ENCODE measurements at regions not wholly inside any gene's neighbourhood (a gene's known extent, or its start where the extent isn't known, plus 50 kb on each side); places are given as distances from the start of the nearest gene placed in this dataset.

DNA sequence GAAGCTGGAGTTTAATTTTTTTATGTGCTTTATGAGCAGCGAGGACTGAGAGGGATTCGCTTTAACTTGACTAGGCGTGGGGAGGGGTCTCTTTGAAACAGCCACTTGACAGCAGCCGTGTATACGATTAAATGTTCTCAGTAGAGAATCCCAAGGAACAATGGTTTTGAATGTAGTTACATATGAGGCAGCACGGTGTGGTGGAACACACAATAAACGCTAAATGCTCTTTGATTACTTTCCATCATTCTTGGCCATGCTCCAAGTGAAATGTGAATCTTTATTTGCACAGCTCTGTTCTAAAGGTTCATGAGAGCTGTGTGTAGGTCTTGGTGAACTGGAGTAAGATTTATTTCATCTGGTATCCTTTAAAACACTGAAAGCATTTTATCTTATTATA lies 251.4 kb upstream of the TGFBR2 start:
- no peak for DNase-seq (ENCODE audit: low read depth in 2 of 2)

DNA sequence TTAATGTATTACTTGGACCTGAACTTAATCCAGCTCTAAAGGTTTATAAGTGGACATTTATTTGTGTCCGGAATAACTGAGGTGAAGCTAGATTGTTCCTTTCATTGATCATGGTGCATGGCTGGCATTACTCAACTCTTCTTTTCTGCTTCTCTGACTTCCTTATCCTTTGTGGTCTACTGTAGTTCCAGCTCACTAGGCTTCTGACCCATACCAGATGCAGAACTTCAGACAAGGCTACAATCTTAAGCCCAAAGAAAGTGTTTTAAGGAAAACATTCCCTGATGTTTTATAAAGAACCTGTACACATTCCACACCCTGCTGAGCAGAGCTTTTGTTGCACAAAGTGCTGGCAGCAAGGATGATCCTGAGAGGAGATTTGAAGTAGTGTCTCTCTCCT lies 250.8 kb upstream of the TGFBR2 start:
- DNase-seq (ENCODE audit: low read depth in 2 of 2), result no peak

GRCh38 chr3:30356866-30357753 lies 249.3 kb upstream of the TGFBR2 start:
- DNase-seq (ENCODE audit: low read depth in 2 of 2), result no peak

DNA sequence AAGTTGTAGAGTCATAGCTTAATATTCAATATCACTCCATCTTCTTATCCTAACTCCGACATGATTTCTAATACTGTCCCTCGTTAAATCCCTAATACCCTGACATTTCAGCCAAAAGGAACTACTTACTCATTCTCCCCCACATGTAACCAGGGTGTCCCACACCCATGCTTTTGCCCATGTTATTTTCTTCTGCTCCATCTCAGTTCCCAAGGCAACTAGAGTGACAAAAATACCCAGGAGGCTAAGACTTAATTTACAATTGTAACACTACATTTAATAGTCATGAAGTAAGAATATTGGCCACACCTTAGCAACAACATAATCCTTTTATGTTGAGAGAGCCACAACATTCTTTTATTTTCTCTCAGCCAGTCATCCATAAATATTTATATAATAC lies 248.5 kb upstream of the TGFBR2 start:
- DNase-seq (ENCODE audit: low read depth in 2 of 2), result no peak

DNA sequence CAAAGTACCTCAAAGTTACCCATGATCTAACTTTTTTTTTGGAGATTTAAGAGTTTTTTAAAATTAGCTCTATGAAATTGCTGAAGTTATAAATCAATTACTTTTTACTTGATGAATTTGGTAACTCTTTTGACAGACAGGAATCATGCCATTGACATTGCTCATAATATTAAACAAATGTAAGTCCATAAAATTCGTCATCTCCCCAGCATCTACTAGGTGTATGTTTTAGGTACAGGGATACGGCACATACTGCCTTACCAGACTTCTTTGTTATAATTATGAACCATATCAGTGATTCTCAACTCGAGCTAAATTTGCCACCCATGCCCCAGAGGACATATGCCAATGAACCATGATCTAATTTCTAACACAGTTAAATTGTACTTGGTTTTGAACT lies 247.5 kb upstream of the TGFBR2 start:
- no peak for DNase-seq (ENCODE audit: low read depth in 2 of 2)

DNA sequence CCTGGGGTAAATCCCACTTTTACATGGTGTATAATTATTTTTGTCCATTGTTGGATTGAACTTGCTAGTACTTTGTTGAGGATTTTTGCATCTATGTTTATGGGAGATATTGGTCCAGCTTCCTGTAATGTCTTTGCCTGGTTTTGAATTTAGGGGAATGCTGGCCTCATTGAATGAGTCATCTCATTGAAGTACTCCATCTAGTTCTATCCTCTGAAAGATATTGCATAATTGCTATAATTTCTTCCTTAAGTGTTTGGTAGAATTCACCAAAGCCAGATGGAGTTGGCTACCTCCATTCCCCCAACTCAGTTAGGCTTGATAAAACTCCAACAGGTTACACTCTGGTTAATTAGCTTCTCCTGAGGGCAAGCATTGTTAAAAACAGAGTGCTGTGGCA lies 237.4 kb upstream of the TGFBR2 start:
- peak; percentile 82 to 84 for DNase-seq (ENCODE audit: low read depth in 2 of 2)

- peak; percentile 42 to 60 for DNase-seq (ENCODE audit: low read depth in 2 of 2)
Observed at GRCh38 chr3:30370681-30371271, 235.6 kb upstream of the TGFBR2 start.

- DNase-seq (ENCODE audit: low read depth in 2 of 2), result no peak
Observed at GRCh38 chr3:30372837-30373236, 233.6 kb upstream of the TGFBR2 start.

DNA sequence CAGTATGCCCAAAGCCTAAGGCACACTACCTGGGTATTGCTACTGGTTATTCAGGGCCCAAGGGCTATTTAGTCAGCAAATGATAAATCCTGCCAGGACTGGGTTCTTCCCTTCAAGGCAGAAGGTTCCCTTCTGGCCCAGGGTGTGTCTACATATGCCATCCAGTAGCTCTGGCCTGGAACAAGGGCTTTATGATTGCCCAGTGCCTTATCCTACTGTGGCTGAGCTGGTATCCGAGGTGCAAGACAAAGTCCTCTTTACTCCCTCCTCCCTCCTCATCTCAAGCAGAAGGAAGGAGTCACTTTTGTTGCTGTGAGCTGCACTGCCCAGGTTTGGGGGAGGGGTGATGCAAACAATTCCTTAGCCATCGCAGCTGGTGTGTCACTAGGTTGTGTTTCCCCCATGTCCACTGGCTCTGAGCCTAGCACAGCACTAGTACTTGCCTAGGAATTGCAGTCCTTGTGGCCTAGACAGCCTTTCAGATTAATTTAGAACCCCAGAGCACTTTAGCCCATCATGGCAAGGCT lies 221.8 kb upstream of the TGFBR2 start:
- no peak for DNase-seq (ENCODE audit: low read depth in 2 of 2)

DNA sequence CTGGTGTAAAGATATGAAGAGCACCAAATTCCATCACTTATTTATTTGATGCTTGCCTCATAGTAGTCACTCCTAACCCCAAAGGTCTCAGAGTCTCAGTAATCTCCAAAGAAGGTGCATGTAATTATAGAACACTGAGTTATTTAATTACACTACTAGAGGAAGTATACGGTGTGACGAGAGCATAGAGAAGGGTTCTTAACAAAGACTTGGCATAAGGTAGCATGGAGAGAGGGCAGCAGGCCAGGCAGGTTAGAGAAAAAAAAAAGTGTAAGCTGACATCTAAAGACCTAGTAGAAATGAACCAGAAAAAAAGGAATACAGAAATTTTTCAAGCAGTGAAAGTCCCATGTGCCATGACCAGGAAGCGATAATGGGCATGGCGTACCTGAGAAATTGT lies 213.3 kb upstream of the TGFBR2 start:
- no peak for DNase-seq (ENCODE audit: low read depth in 2 of 2)

- DNase-seq (ENCODE audit: low read depth in 2 of 2), result no peak
Observed at GRCh38 chr3:30397030-30397429, 209.4 kb upstream of the TGFBR2 start.

- DNase-seq (ENCODE audit: low read depth in 2 of 2), result no peak
Observed at GRCh38 chr3:30399394-30400181, 206.8 kb upstream of the TGFBR2 start.

GRCh38 chr3:30400926-30401325 lies 205.5 kb upstream of the TGFBR2 start:
- no peak for DNase-seq (ENCODE audit: low read depth in 2 of 2)

- DNase-seq (ENCODE audit: low read depth in 2 of 2), result peak in 1 of 2 experiments; percentile 2
Observed at GRCh38 chr3:30401971-30402370, 204.4 kb upstream of the TGFBR2 start.

GRCh38 chr3:30407651-30408050 lies 198.8 kb upstream of the TGFBR2 start:
- no peak for DNase-seq (ENCODE audit: low read depth in 2 of 2)

GRCh38 chr3:30408105-30408557 lies 198.3 kb upstream of the TGFBR2 start:
- DNase-seq (ENCODE audit: low read depth in 2 of 2), result no peak

DNA sequence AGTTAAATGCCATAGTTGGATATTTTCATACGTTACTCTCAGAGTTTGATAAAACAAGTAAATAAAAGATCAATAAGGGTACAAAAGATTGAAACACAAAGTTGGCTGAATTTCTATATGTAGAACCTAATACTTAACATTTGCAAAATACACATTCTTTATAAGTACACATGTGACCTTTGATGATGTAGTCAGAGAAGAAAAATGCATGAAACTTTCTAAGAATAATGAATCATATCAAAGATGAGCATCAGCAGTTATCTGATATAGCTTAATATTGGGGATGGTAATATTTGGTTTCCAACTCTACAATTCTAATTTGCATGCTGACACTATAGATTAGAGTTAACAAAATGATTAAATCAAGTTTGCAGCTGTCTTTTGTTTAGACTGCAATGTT lies 188.0 kb upstream of the TGFBR2 start:
- no peak for DNase-seq (ENCODE audit: low read depth in 2 of 2)

DNA sequence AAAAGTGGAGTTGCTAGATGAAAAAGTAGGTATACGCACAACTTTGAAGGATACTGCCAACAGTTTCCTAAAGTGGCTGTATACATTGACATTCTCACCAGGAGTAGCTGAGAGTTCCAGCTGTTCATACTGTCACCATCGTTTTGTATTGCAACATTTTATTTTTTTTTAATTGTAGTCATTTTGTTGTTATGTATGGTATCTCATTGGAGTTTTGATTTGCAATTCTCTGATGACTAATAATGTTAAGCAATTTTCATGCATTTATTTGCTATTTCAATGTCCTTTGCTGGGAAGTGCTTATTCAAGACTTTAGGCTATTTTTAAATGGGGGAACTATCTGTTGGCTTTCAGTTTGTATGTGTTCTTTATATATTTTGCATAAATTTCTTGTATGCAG lies 185.1 kb upstream of the TGFBR2 start:
- DNase-seq (ENCODE audit: low read depth in 2 of 2), result peak; percentile 65 to 72

DNA sequence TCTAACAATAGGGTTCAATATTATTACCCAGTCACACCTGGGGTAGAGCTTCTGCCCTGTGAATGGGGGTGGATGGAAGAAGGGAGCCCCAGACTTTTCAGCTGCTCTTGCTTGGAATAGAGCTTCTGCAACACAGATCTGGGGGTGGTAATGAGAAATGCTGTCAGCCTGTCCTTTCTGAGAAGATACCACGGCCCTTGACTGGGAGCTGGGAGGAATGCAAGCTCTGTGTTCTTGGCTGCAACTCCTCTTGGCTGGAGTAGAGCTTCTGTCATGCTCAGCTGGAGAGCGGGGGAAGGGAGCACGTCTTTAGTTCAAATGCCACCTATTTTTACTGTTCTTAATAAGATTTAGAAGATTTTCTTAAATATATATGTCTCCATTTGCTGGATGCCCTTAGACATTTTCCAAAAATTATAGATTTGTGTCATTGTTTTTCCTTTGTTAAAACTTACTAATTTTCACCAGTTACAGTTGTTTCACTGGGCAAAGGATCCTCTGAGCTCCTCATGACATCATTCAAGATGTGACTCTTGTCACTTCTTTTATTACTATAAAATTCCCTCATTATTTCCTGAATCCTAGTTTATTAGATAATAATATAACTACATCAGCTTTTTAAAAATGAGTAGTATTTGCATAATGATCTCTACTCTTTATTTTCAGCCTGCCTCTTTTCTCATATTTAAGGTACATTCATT lies 180.0 kb upstream of the TGFBR2 start:
- no peak for DNase-seq (ENCODE audit: low read depth in 2 of 2)

- no peak for DNase-seq (ENCODE audit: low read depth in 2 of 2)
Observed at GRCh38 chr3:30428251-30428650, 178.2 kb upstream of the TGFBR2 start.

DNA sequence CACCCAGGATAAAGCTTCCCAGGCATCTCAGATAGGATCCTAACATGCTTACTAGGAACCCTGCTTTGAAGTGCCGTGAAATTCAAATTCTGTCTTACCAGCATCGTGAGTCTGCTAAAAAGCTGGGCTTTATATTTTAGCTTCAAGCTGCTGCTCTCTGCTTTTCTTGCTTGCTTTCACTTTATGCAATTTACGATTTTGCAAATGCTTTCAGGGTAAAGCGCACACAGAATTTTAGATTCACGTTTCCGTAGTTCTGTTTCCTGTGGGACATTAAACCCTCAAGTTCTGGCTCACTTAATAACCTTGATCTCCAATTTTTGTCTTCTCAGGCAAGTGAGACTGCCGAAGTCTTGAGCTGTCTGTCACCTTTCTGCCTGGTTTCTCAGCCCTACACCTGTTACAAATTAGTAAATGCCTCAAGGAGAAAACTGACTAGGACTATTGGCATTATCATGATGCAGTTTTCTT lies 170.5 kb upstream of the TGFBR2 start:
- no peak for DNase-seq (ENCODE audit: low read depth in 2 of 2)
